ENCODE measurements at regions not wholly inside any gene's neighbourhood (a gene's known extent, or its start where the extent isn't known, plus 50 kb on each side); places are given as distances from the start of the nearest gene placed in this dataset.

DNA sequence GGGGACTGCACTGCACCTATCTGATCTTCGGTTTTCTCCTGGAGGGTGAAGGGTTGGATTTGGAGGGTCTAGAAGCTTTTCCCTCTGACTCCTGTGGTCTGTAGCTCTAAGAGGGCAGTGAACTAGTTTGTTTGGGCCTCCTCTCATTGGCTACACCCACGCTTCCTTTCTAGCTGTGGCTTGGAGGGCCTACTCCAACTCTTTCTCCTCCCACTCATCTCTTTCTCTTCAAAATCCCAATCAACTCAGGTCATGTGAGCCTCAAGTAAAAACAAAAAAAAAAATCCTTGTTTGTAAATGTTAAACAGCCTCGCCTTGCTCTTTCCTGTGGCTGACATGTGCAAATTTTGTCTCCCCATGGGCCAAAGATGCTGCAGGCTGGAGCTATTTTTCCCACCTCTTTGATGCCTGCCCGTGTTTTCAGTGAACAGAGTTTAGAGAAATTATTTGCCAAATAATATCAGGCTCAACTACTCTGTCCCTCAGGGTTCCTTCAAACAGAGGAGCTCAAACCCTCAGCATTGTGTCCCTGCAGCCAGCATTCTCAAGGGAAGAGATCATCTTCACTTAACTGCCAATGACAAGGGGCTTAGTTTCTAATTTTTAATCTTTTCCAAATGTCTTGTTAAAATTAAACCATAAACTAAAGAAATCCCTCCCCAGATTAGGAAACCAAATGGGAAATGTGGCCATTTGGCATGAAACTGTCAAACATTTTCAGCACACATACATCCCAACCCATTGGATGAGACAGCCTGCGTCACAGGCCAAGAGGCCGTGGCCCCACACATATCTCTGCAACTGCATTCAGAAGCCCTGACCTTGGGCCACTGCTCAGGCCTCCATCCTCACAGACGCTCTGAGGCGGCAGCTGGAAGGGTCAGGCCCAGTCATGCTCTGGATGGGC, 114.8 kb upstream of the THBS1 start:
- no peak overlapping the region for H3K9ac ChIP-seq (ENCODE audit: low read length)
- H3K27me3 ChIP-seq (ENCODE audit: insufficient read depth, low read depth, low read length), result no peaks in the 10 kb centered on the region
- H3K4me3 ChIP-seq (ENCODE audit: low read length), result no peak overlapping the region
- no peaks in the 10 kb centered on the region for H3K36me3 ChIP-seq (ENCODE audit: insufficient read depth, low read length)
- no peak overlapping the region for H3K4me2 ChIP-seq (ENCODE audit: low read length)
- no peaks in the 10 kb centered on the region for H3K79me2 ChIP-seq (replicated peaks; ENCODE audit: insufficient read depth, low read length)
- H3K27ac ChIP-seq (ENCODE audit: low read length), result no peak overlapping the region
- H3K9me3 ChIP-seq (ENCODE audit: low read length), result peaks cover 3% of the 10 kb centered on the region
- TF ChIP-seq EP300 (conservative IDR thresholded peaks at IDR 0.05; ENCODE audit: poor library complexity, severe bottlenecking), result no peak
- TF ChIP-seq TAF1 (IDR thresholded peaks at IDR 0.05; ENCODE audit: low read depth), result no peak
- no peak for TF ChIP-seq EZH2 (IDR thresholded peaks at IDR 0.05; ENCODE audit: borderline replicate concordance, insufficient read depth, low read length, poor library complexity, severe bottlenecking)
- TF ChIP-seq SMC3 (conservative IDR thresholded peaks at IDR 0.05; ENCODE audit: poor library complexity), result no peak
- TF ChIP-seq, protein P1, sequence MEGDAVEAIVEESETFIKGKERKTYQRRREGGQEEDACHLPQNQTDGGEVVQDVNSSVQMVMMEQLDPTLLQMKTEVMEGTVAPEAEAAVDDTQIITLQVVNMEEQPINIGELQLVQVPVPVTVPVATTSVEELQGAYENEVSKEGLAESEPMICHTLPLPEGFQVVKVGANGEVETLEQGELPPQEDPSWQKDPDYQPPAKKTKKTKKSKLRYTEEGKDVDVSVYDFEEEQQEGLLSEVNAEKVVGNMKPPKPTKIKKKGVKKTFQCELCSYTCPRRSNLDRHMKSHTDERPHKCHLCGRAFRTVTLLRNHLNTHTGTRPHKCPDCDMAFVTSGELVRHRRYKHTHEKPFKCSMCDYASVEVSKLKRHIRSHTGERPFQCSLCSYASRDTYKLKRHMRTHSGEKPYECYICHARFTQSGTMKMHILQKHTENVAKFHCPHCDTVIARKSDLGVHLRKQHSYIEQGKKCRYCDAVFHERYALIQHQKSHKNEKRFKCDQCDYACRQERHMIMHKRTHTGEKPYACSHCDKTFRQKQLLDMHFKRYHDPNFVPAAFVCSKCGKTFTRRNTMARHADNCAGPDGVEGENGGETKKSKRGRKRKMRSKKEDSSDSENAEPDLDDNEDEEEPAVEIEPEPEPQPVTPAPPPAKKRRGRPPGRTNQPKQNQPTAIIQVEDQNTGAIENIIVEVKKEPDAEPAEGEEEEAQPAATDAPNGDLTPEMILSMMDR (IDR thresholded peaks at IDR 0.05; ENCODE audit: poor library complexity, severe bottlenecking), result no peak
- no peak for TF ChIP-seq RAD21 (conservative IDR thresholded peaks at IDR 0.05)
- TF ChIP-seq REST (IDR thresholded peaks at IDR 0.05; ENCODE audit: borderline replicate concordance), result no peak
- no peak for TF ChIP-seq POLR2AphosphoS5 (IDR thresholded peaks at IDR 0.05)
- TF ChIP-seq MXI1 (conservative IDR thresholded peaks at IDR 0.05; ENCODE audit: poor library complexity, severe bottlenecking), result no peak
- no peaks in the 10 kb centered on the region for H3F3A ChIP-seq (ENCODE audit: insufficient read depth, low read length, poor library complexity, severe bottlenecking)
- H2AFZ ChIP-seq (ENCODE audit: low read depth, low read length), result no peak overlapping the region
- H3K9me2 ChIP-seq (ENCODE audit: insufficient read depth, low read length), result no peaks in the 10 kb centered on the region
- H4K20me1 ChIP-seq (ENCODE audit: insufficient read depth), result no peaks in the 10 kb centered on the region

DNA sequence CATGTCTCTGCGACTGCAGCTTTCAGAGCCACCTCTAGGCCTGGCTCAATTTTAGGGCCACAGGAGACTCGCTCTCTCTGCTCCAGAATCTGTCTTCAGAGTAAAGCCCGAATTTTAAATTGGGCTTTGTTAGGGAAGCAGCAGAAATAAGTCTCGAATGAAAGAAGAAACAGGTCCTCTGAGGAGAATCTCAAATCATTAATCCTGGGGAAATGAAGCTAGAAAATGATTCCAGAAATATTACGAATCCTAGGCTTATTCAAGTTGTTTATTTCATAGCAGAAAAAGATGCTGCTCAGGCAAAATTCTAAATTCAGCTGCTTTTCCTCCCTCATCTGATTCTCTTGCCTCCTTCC, 114.2 kb upstream of the THBS1 start:
- Histone ChIP-seq H3K4me2 (ENCODE audit: low read length) (no peak overlapping the region), H4K20me1 (ENCODE audit: insufficient read depth) (no peaks in the 10 kb centered on the region), H3K9me3 (ENCODE audit: low read length) (peaks cover 3% of the 10 kb centered on the region), H2AFZ (ENCODE audit: low read depth, low read length) (no peak overlapping the region), H3K27me3 (ENCODE audit: insufficient read depth, low read depth, low read length) (no peaks in the 10 kb centered on the region), H3K4me3 (ENCODE audit: low read length) (no peak overlapping the region), H3F3A (ENCODE audit: insufficient read depth, low read length, poor library complexity, severe bottlenecking) (no peaks in the 10 kb centered on the region), H3K9me2 (ENCODE audit: insufficient read depth, low read length) (no peaks in the 10 kb centered on the region), H3K79me2 (replicated peaks; ENCODE audit: insufficient read depth, low read length) (no peaks in the 10 kb centered on the region), H3K27ac (ENCODE audit: low read length) (no peak overlapping the region), H3K36me3 (ENCODE audit: insufficient read depth, low read length) (no peaks in the 10 kb centered on the region), H3K9ac (ENCODE audit: low read length) (no peak overlapping the region)
- TF ChIP-seq RAD21 (conservative IDR thresholded peaks at IDR 0.05) (no peak), TAF1 (IDR thresholded peaks at IDR 0.05; ENCODE audit: low read depth) (no peak), MXI1 (conservative IDR thresholded peaks at IDR 0.05; ENCODE audit: poor library complexity, severe bottlenecking) (no peak), EZH2 (IDR thresholded peaks at IDR 0.05; ENCODE audit: borderline replicate concordance, insufficient read depth, low read length, poor library complexity, severe bottlenecking) (no peak), EP300 (conservative IDR thresholded peaks at IDR 0.05; ENCODE audit: poor library complexity, severe bottlenecking) (no peak), POLR2AphosphoS5 (IDR thresholded peaks at IDR 0.05) (no peak), REST (IDR thresholded peaks at IDR 0.05; ENCODE audit: borderline replicate concordance) (no peak), SMC3 (conservative IDR thresholded peaks at IDR 0.05; ENCODE audit: poor library complexity) (no peak)
- TF ChIP-seq, protein P1 (IDR thresholded peaks at IDR 0.05; ENCODE audit: poor library complexity, severe bottlenecking), result no peak
